GM23338 (cell line): ENCODE measurements at regions not wholly inside any gene's neighbourhood (a gene's known extent, or its start where the extent isn't known, plus 50 kb on each side); places are given as distances from the start of the nearest gene placed in this dataset.

Experiments used
- ATAC-seq: fragments of 200-7000 bp; cut with Tn5 transposase; 3 replicates; pipeline ENCODE4 v1.9.1; 2020
- DNase-seq: peaks from one replicate; pipeline ENCODE4 v3.0.0-alpha.2; 2015; ENCODE audit warnings: low spot score
- H2AFZ ChIP-seq: fragments of 200-600 bp; sonication (generic); 2 replicates; pipeline ENCODE4 v1.8.0; 2016; ENCODE audit warnings: antibody characterized with exemption, mild to moderate bottlenecking, moderate library complexity
- H3F3A ChIP-seq: fragments of 200-600 bp; sonication (generic); replicated peaks from 2 replicates; pipeline ENCODE4 v1.8.0; 2017; ENCODE audit warnings: antibody characterized with exemption, mixed run types, low read depth
- H3K27ac ChIP-seq: fragments of 200-600 bp; sonication (generic); 2 replicates; pipeline ENCODE4 v1.6.1; 2016; ENCODE audit warnings: low read depth
- H3K27me3 ChIP-seq: fragments of 200-600 bp; sonication (generic); 2 replicates; pipeline ENCODE4 v1.8.0; 2016; ENCODE audit warnings: mild to moderate bottlenecking, mixed run types, moderate library complexity; ENCODE audit not compliant: insufficient read depth
- H3K36me3 ChIP-seq: fragments of 200-600 bp; sonication (generic); 2 replicates; pipeline ENCODE4 v1.8.0; 2016; ENCODE audit warnings: mild to moderate bottlenecking; ENCODE audit not compliant: insufficient read depth
- H3K4me1 ChIP-seq: fragments of 200-600 bp; sonication (generic); 2 replicates; pipeline ENCODE4 v1.8.0; 2016; ENCODE audit warnings: mild to moderate bottlenecking, moderate library complexity; ENCODE audit not compliant: insufficient read depth
- H3K4me2 ChIP-seq: fragments of 200-600 bp; sonication (generic); 2 replicates; pipeline ENCODE4 v1.7.1; 2017; ENCODE audit warnings: mixed run types
- H3K4me3 ChIP-seq: fragments of 200-600 bp; sonication (generic); 2 replicates; pipeline ENCODE4 v1.6.1; 2016; ENCODE audit warnings: mixed run types
- H3K79me2 ChIP-seq: fragments of 200-600 bp; sonication (generic); replicated peaks from 2 replicates; pipeline ENCODE4 v1.8.0; 2017; ENCODE audit warnings: mild to moderate bottlenecking; ENCODE audit not compliant: insufficient read depth
- H3K9me2 ChIP-seq: fragments of 200-600 bp; sonication (generic); 2 replicates; pipeline ENCODE4 v1.8.0; 2017; ENCODE audit not compliant: insufficient read depth
- H4K20me1 ChIP-seq: fragments of 200-600 bp; sonication (generic); replicated peaks from 2 replicates; pipeline ENCODE4 v1.8.0; 2017; ENCODE audit warnings: mild to moderate bottlenecking; ENCODE audit not compliant: insufficient read depth
- H3K27ac Mint-ChIP-seq: 2 replicates; pipeline ENCODE4 v1.8.0; 2020; ENCODE audit warnings: inconsistent platforms, mild to moderate bottlenecking, moderate library complexity, mixed read lengths
- H3K27me3 Mint-ChIP-seq: 3 replicates; pipeline ENCODE4 v1.8.0; 2022; ENCODE audit warnings: low read depth, mild to moderate bottlenecking, moderate library complexity, mixed read lengths, inconsistent platforms; ENCODE audit not compliant: insufficient read depth, poor library complexity
- H3K36me3 Mint-ChIP-seq: 3 replicates; pipeline ENCODE4 v1.8.0; 2021; ENCODE audit warnings: low read depth, mild to moderate bottlenecking, inconsistent platforms, moderate library complexity, mixed read lengths
- H3K4me1 Mint-ChIP-seq: 3 replicates; pipeline ENCODE4 v1.8.0; 2020; ENCODE audit warnings: mild to moderate bottlenecking, inconsistent platforms, mixed read lengths
- H3K4me3 Mint-ChIP-seq: 3 replicates; pipeline ENCODE4 v1.8.0; 2021; ENCODE audit warnings: moderate library complexity, mild to moderate bottlenecking, inconsistent platforms, mixed read lengths
- H3K9me3 Mint-ChIP-seq: 3 replicates; pipeline ENCODE4 v1.8.0; 2020; ENCODE audit warnings: moderate library complexity, mild to moderate bottlenecking, inconsistent platforms, mixed read lengths
- POLR2AphosphoS5 ChIP-seq: IDR thresholded peaks from 2 replicates; pipeline ENCODE4 v1.6.1; 2016; ENCODE audit warnings: antibody characterized with exemption, low read depth
- ZNF114 ChIP-seq: fragments of 250-450 bp; sonication (Bioruptor Pico); IDR thresholded peaks from 2 replicates; pipeline ENCODE4 v1.5.0; 2020; ENCODE audit warnings: mild to moderate bottlenecking, moderate library complexity
- ZNF331 ChIP-seq: fragments of 250-450 bp; sonication (Bioruptor Pico); IDR thresholded peaks from 2 replicates; pipeline ENCODE4 v1.5.0; 2020; ENCODE audit warnings: low read depth, mild to moderate bottlenecking, moderate library complexity
- TF ChIP-seq, protein P1 (sequence below), 2 experiments: fragments of 200-600 bp in 1 of 2; sonication (generic) in 1 of 2; conservative IDR thresholded peaks; 2 replicates each; pipeline versions ENCODE4 v1.5.1 to v1.6.1; 2016 to 2017; ENCODE audit warnings: antibody characterized with exemption in 2 of 2, low read depth in 2 of 2, mild to moderate bottlenecking in 2 of 2, moderate library complexity in 1 of 2
- TF ChIP-seq, protein P2 (sequence below): fragments of 250-450 bp; sonication (Bioruptor Pico); IDR thresholded peaks from 2 replicates; pipeline ENCODE4 v1.5.0; 2020; ENCODE audit warnings: mild to moderate bottlenecking, moderate library complexity
- TF ChIP-seq, protein P3 (sequence below): IDR thresholded peaks from one replicate; pipeline ENCODE4 v1.6.1; 2018; ENCODE audit warnings: antibody characterized with exemption; ENCODE audit not compliant: unreplicated experiment

DNA sequence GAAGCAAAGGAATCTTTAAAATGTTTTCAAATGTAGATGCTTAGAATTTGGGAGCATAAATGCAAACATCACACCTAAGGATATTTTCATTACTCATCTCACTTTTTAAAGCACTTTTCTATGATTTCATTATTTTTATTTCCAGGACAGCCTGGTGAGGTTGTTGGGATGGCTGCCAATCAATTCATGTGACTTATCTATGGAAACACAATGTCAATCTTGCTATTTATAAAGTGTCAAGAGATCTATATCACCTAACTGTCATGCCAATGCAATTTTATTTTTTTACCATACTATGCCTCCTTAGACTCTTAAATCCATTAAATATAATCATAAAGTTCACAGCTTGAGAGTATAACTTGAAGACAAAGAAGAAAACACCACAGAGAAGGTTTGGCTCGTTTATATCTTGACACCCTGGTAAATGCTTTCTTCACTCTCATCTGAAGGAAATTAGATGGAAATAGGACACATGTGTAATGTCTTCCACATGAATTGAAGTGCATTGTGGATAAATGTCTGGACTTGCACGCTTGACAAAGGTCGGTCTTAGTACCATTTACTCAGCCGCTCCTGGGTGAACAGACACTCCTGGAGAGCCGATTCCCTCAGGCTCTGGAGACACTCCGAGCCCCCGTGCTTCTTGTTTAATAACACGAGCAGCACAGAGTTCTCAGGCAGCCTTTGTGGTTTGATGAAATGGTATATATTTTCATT, 425.7 kb upstream of the FAT1 start (continued):
- TF ChIP-seq, protein P1, sequence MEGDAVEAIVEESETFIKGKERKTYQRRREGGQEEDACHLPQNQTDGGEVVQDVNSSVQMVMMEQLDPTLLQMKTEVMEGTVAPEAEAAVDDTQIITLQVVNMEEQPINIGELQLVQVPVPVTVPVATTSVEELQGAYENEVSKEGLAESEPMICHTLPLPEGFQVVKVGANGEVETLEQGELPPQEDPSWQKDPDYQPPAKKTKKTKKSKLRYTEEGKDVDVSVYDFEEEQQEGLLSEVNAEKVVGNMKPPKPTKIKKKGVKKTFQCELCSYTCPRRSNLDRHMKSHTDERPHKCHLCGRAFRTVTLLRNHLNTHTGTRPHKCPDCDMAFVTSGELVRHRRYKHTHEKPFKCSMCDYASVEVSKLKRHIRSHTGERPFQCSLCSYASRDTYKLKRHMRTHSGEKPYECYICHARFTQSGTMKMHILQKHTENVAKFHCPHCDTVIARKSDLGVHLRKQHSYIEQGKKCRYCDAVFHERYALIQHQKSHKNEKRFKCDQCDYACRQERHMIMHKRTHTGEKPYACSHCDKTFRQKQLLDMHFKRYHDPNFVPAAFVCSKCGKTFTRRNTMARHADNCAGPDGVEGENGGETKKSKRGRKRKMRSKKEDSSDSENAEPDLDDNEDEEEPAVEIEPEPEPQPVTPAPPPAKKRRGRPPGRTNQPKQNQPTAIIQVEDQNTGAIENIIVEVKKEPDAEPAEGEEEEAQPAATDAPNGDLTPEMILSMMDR (conservative IDR thresholded peaks at IDR 0.05; ENCODE audit: low read depth in 2 of 2) = no peak
- TF ChIP-seq ZNF331 (CRISPR knock-in tag) = no peak

DNA sequence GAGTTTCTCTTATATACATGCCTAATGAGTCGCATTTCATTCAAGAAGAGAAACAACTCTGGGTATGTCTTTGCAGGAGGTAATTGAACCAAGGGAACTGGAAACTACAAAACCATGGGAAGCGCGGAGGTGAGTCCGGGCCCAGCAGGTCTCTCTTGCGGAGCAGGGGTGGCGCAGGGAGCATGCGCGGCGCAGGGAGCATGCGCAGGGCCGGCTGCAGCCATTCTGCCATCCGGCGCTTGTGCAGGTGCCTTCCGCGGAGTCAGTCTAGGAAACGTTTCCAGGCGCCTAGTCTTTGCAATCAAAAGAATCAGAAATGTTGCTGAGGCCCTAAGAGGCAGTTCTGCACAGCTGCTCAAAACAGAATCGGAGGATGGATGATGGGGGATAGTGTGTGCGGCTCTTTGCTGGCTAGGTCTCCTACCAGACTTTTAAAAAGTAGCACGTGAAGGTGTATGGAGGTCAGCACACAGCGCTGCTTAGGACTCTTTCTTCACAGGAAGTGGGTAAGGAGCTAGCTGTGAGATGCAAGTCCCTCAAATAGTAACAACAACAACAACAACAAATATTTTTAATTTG, 433.8 kb upstream of the FAT1 start:
- Mint-ChIP-seq H3K36me3 (peaks cover 5% of the 10 kb centered on the region; the same call in 2 of the 3 replicates), H3K9me3 (peaks cover 17% of the 10 kb centered on the region), H3K4me3 (no peak overlapping the region), H3K27ac (no peak overlapping the region), H3K27me3 (peaks cover 3% of the 10 kb centered on the region), H3K4me1 (no peaks in the 10 kb centered on the region)
- Histone ChIP-seq H3K9me2 (no peaks in the 10 kb centered on the region), H3K79me2 (no peaks in the 10 kb centered on the region), H3K4me1 (no peaks in the 10 kb centered on the region), H4K20me1 (no peaks in the 10 kb centered on the region), H3F3A (no peaks in the 10 kb centered on the region), H2AFZ (peak overlapping the region; percentile 66), H3K27ac (no peak overlapping the region), H3K27me3 (no peaks in the 10 kb centered on the region), H3K4me2 (no peak overlapping the region), H3K4me3 (no peak overlapping the region), H3K36me3 (no peaks in the 10 kb centered on the region)
- DNase-seq = no peak
- ATAC-seq = no peak
- TF ChIP-seq, protein P2, sequence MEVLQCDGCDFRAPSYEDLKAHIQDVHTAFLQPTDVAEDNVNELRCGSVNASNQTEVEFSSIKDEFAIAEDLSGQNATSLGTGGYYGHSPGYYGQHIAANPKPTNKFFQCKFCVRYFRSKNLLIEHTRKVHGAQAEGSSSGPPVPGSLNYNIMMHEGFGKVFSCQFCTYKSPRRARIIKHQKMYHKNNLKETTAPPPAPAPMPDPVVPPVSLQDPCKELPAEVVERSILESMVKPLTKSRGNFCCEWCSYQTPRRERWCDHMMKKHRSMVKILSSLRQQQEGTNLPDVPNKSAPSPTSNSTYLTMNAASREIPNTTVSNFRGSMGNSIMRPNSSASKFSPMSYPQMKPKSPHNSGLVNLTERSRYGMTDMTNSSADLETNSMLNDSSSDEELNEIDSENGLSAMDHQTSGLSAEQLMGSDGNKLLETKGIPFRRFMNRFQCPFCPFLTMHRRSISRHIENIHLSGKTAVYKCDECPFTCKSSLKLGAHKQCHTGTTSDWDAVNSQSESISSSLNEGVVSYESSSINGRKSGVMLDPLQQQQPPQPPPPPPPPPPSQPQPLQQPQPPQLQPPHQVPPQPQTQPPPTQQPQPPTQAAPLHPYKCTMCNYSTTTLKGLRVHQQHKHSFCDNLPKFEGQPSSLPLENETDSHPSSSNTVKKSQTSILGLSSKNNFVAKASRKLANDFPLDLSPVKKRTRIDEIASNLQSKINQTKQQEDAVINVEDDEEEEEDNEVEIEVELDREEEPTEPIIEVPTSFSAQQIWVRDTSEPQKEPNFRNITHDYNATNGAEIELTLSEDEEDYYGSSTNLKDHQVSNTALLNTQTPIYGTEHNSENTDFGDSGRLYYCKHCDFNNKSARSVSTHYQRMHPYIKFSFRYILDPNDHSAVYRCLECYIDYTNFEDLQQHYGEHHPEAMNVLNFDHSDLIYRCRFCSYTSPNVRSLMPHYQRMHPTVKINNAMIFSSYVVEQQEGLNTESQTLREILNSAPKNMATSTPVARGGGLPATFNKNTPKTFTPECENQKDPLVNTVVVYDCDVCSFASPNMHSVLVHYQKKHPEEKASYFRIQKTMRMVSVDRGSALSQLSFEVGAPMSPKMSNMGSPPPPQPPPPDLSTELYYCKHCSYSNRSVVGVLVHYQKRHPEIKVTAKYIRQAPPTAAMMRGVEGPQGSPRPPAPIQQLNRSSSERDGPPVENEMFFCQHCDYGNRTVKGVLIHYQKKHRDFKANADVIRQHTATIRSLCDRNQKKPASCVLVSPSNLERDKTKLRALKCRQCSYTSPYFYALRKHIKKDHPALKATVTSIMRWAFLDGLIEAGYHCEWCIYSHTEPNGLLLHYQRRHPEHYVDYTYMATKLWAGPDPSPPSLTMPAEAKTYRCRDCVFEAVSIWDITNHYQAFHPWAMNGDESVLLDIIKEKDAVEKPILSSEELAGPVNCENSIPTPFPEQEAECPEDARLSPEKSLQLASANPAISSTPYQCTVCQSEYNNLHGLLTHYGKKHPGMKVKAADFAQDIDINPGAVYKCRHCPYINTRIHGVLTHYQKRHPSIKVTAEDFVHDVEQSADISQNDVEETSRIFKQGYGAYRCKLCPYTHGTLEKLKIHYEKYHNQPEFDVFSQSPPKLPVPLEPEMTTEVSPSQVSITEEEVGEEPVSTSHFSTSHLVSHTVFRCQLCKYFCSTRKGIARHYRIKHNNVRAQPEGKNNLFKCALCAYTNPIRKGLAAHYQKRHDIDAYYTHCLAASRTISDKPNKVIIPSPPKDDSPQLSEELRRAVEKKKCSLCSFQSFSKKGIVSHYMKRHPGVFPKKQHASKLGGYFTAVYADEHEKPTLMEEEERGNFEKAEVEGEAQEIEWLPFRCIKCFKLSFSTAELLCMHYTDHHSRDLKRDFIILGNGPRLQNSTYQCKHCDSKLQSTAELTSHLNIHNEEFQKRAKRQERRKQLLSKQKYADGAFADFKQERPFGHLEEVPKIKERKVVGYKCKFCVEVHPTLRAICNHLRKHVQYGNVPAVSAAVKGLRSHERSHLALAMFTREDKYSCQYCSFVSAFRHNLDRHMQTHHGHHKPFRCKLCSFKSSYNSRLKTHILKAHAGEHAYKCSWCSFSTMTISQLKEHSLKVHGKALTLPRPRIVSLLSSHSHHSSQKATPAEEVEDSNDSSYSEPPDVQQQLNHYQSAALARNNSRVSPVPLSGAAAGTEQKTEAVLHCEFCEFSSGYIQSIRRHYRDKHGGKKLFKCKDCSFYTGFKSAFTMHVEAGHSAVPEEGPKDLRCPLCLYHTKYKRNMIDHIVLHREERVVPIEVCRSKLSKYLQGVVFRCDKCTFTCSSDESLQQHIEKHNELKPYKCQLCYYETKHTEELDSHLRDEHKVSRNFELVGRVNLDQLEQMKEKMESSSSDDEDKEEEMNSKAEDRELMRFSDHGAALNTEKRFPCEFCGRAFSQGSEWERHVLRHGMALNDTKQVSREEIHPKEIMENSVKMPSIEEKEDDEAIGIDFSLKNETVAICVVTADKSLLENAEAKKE = no peak
- TF ChIP-seq POLR2AphosphoS5 (no peak), ZNF114 (CRISPR knock-in tag) (no peak)
- TF ChIP-seq, protein P1 (conservative IDR thresholded peaks at IDR 0.05; ENCODE audit: low read depth in 2 of 2) = no peak
- TF ChIP-seq, protein P3, sequence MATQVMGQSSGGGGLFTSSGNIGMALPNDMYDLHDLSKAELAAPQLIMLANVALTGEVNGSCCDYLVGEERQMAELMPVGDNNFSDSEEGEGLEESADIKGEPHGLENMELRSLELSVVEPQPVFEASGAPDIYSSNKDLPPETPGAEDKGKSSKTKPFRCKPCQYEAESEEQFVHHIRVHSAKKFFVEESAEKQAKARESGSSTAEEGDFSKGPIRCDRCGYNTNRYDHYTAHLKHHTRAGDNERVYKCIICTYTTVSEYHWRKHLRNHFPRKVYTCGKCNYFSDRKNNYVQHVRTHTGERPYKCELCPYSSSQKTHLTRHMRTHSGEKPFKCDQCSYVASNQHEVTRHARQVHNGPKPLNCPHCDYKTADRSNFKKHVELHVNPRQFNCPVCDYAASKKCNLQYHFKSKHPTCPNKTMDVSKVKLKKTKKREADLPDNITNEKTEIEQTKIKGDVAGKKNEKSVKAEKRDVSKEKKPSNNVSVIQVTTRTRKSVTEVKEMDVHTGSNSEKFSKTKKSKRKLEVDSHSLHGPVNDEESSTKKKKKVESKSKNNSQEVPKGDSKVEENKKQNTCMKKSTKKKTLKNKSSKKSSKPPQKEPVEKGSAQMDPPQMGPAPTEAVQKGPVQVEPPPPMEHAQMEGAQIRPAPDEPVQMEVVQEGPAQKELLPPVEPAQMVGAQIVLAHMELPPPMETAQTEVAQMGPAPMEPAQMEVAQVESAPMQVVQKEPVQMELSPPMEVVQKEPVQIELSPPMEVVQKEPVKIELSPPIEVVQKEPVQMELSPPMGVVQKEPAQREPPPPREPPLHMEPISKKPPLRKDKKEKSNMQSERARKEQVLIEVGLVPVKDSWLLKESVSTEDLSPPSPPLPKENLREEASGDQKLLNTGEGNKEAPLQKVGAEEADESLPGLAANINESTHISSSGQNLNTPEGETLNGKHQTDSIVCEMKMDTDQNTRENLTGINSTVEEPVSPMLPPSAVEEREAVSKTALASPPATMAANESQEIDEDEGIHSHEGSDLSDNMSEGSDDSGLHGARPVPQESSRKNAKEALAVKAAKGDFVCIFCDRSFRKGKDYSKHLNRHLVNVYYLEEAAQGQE = no peak
